HuH-7.5 (cell line): ENCODE measurements at regions not wholly inside any gene's neighbourhood (a gene's known extent, or its start where the extent isn't known, plus 50 kb on each side); places are given as distances from the start of the nearest gene placed in this dataset.
"Not testable (repeated sequence)": the region's sequence is repeated elsewhere in the genome, so short reads cannot be mapped to it uniquely, and the experiment has no call there.

Experiments
- DNase-seq: peaks from one replicate; pipeline ENCODE4 v3.0.0; 2011; ENCODE audit warnings: low spot score

DNA sequence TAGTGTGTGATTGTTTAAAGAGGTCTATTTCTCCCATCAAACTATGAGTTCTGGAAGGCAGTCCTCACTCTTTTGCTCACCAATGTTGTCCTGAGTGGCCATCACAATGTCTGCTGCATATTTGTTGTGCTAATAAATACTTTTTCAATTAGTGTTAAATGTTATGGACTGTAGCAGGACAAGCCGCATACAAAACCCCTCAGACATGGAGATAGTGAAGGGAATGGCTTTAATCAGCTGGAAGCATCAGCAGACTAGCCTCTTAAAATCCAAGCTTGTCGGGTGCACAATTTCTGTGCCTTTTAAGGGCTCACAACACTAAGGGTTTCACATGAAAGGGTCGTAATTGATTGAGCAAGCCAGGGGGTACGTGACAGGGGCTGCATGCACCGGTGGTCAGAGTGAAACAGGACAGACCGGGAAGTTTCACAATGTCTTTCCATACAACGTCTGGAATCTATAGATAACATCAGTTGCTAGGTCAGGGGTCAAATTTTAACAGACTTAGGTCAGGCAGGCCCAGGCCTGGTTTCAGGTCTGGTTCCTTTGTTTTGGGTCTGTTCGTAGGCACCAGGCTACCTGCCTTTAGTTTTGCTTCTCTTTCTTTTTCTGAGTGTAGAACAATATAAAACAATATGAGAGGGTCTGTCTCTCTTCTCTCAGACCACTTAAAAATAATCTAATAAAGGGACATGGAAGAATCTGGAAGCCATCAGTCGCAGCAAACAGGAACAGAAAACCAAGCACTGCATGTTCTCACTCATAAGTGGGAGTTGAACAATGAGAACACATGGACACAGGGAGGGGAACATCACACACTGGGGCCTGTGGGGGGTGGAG lies 327.6 kb upstream of the HTR1E start:
- no peak for DNase-seq

DNA sequence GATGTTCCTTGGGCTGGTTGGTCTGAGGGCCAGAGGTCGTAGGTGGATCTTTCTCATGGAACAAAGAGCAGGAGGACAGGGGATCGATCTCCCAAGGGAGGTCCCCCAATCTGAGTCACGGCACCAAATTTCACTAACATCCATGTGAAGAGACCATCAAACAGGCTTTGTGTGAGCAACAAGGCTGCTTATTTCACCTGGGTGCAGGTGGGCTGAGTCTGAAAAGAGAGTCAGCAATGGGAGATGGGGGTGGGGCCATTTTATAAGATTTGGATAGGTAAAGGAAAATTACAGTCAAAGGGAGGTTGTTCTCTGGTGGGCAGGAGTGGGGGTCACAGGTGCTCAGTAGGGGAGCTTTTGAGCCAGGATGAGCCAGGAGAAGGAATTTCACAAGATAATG lies 334.0 kb upstream of the HTR1E start:
- not testable (repeated sequence) for DNase-seq

DNA sequence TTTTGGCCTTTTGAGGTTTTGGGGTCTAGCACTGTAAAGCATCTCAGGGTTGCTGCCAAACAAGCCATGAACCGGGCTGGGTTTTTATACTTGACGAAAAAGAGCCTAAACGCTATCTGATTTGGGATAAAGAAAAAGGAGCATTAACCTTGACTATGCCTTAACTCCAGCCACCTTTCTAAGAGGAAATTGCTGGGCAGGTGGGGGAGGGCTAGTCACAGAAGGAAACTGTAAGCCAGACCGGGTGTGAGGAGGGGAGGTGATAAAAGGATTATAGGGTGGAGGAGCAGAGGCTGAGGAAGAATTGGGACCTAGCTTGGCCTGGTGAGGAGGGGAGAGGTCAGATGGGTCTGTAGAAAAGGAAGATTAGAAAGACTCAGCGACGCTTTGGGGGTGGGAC lies 335.2 kb upstream of the HTR1E start:
- not testable (repeated sequence) for DNase-seq

DNA sequence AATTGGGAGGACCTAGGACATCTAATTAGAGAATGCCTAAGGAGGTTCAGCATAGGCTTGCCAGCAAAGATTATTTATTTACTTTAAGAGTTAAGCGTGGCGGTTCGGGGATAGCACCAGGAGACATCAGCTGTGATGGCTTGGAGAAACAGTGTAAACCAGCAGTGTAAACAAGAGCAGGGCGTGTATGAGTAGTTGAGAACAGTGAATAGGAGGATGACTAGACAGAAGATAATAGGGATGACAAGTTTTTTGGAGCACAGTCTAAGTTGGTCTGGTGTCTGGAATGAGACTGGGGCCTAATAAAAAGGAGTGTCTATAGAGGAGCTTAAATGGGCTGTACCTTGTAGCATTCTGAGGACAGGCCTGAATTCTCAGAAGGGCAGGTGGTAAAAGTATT lies 338.4 kb upstream of the HTR1E start:
- DNase-seq: not testable (repeated sequence)

DNA sequence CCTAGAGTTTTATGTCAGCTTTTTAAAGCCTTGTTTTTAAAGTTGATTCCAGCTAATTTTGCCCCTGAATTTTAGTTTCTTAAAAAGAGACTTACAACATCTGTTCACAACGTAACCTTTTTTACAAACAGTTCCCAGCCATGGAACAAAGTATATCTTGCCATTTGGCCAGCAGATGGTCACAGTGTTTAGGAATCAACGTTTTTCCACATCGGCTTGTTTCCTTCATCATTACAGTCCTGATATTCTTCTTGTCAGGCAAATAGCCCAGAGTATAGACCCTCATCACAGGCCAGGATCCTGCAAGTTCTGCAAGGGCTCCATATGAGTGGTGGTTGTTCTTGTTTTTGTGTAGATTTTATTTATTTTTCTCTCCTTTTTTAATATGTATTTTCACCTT lies 341.7 kb upstream of the HTR1E start:
- DNase-seq: no peak

DNA sequence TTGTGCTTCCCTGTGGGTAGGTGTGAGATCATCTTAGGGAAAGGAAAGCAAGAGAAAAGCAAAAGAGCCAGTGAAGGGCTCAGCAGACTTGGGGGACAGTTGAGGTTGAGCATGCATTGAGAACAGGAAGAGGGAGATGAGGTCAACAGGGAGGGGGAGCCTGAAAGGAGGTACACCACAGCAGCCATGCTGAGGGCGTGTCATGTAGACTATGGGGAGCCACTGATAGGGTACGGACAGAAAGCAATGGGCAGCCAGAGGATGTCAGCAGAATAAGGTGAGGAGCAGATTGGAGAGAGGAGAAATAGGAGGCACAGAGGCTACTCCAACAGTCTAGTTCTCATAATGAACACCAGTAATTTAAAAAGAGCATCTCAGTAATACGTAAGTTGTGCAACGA lies 351.1 kb upstream of the HTR1E start:
- DNase-seq: no peak

DNA sequence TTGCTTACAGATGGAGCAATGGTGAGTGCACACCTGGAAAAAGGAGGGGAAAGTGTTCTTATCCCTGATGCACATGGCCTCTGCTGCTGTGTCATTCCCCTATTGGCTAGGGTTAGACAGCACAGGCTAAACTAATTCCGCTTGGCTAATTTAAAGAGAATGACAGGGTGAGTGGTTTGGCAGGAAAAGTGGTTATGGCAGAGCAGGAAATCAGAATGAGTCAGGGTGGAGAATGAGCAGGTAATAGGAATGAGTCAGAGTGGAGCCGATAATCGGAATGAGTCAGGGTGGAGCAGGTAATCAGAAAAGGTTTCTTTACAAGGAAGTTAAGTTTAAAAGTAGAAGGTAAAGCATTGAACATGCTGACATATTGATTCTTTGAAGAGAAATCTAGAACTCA lies 355.5 kb upstream of the HTR1E start:
- DNase-seq: no peak

DNA sequence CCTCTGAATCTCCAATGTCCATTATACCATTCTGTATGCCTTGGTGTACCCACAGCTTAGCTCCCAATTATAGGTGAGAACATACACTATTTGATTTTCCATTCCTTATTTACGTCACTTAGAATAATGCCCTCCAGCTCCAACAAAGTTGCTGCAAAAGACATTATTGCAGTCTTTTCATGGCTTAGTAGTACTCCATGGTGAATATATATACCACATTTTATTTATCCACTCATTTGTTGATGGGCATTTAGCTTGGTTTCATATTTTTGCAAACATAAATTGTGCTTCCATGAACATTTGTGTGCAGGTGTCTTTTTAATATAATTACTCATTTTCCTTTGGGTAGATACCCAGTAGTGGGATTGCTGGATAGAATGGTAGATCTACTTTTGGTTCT lies 374.1 kb upstream of the HTR1E start:
- no peak for DNase-seq

DNA sequence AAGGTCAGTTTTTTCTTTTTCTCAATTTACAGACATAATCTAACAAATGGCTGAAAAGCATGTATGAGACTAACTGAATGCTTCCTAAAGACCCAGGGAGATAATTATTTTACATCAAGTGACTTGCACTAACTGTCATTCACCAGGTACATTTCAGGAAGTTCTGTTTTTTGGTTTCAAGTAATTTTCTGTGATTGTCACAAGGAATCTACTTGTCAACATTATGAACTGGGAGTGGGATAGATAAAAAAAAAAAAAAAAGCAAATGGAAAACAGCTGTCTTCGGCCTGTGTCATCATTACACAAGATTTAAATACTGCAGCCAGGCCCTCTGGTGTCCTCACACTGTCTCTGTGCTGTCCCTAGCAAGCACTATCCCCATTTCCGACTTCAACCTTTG lies 379.0 kb upstream of the HTR1E start:
- DNase-seq: no peak

DNA sequence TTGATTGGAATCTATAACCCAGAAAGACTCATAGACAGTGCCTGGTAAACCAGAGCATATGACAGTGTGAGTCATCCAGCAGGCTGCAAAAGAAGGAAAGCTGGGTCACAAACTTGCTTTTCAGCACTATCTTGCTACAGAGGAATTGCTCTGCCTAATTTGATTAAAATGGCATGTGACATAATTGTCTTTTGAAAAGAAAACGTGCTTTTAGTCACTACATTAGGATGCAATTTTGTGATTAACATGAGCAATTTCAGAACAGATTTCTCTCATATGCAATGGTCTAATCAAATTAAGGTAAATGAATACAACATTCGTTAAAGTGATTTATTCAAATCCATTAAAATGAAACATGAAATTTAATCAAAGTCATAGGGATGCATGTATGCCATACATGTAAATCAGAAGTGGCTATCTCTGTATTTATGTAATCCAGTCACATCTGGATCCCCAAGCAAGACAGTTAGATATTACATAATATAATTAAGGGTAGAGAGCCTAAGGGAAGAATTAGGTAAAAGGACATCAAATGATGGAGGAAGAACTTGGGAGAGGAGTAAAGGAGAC lies 400.0 kb upstream of the HTR1E start:
- no peak for DNase-seq

DNA sequence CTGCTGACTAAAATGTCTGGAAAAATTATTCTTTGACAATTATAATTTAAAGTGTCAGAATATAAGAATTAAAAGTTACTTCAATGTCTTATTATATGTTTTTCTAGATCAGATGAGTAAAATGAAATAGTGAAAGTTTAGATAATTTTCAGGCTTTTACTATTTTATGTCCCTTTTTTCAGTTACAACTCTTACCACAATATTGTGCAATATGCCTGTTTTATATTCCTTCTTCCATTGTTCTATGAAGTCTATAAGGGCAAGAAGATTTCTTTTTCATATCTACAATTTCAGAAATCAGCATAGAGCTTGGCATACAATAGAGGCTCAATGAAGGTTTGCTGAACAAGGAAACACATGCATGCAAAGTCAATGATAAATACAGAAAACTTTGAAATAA lies 401.2 kb upstream of the HTR1E start:
- no peak for DNase-seq

DNA sequence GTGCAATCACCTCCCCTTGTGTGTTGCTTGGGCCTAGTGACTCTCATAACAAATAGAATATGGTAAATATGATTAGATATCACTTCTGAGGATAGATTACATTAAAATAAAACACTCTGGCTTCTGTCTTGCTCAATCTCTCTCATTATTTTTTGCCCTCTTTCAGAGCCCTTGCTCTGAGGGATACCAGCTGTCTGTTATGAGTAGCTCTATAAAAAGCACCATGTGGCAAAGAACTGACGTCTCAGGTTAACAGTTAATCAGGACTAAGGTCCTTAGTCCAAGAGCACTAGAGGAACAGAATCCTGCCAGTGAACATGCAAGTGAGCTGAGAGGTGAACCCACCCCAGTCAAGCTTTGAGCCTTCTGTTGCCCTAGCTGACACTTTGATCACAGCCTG lies 402.2 kb upstream of the HTR1E start:
- DNase-seq: no peak

DNA sequence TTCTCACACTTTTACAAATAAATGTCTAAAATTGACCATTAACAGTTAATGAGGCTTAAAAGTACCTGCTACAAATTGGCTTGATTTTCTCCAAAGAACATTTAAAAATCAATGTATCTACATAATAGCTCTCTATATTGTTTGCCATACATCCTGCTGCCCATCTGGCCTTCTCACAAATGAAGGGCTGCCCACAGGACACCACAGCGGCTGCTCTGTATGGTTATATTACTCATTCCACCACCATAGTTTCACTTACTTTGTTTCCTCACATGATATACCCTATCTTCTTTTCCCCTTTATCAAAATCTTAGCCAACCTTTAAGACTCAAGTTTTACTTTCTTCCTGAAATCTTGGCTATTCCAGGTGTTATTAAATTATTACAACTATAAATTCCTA lies 407.7 kb upstream of the HTR1E start:
- DNase-seq: no peak

DNA sequence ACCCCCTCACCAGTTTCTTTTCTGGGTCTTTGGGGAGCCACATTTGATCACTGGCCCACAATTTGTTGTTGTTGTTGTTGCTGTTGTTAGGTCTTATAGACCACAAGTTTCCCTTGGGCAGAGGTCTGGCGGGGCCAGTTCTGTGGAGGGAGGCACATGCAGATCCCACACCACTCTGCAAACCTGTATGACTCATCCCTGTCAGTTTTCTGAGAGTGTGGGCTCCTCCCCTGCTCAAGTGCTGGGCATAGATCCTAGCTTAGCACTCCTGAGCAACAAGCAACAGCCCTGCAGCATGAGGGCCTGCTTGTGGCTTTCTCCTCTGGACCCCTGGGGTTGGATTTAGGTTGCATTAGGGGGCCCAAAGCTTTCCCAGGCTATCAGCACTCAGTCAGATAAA lies 411.1 kb upstream of the HTR1E start:
- no peak for DNase-seq

DNA sequence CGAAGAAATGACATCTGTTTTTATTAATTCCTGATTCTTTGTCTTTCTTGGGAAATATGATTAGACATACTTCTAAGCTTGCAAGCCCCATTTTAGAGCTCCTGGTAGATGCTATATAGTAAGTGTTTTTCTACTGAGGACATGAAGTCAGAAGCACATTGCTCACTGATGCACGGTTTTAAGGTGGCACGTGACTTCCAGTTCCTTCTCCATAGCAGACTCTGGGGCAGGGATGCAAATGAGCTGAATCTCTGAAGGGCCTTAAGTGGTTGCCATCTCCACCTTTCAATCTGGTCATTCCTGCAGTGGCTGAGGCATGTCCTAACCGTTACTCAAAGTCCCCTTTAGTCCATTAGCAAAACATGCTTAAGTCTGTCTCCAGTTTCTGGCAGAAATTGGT lies 421.2 kb upstream of the HTR1E start:
- DNase-seq: no peak

DNA sequence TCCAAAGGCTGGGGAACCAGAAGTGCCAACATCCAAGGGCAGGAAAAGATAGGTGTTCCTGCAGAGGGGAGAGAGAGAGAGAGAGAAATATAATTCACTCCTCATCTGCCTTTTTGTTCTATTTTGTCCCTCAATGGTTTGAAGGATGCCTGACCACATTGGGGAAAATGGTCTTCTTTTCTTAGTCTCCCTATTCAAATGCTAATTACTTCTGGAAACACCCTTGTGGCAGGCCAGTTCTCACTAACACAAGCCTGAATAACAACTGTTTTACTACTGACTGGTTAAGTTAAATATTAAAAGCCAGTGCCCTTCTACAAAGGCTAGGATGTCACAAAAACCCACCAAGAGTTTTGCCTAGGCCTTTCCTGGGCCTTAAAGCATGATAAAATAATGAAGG lies 425.4 kb upstream of the HTR1E start:
- DNase-seq: no peak

DNA sequence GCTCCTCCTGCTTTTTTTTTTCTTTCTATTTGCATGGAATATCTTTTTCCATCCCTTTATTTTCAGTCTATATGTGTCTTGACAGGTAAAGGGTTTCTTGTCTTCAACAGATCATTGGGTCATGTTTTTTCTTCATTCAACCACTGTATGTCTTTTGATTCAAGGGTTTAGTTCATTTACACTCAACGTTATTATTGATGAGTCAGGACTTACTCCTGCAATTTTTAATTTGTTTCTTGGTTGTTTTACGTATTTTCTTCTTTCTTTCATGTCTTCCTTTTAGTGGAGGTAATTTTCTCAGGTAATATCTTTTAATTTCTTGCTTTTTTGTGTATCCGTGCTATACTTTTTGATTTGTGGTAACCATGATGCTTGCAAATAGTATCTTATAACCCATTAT lies 429.1 kb upstream of the HTR1E start:
- no peak for DNase-seq

DNA sequence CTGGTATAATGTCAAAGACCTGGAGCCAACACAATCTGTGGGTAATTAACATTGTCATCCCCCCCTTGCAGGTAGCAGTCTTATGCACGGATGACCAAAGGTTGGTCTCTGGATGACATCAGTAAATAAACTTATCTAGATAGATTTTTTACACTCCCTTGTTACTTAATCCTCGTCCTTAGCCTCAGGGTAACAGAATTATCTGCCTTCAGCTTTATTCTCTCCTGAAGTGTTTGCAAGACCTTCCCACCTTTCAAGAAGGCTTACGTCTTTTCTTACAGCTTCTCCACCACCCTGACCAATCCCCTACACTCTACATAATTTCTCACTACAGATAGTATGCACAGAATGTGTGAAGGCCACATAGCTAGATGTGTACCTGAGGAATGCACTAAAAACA lies 434.8 kb upstream of the HTR1E start:
- no peak for DNase-seq

DNA sequence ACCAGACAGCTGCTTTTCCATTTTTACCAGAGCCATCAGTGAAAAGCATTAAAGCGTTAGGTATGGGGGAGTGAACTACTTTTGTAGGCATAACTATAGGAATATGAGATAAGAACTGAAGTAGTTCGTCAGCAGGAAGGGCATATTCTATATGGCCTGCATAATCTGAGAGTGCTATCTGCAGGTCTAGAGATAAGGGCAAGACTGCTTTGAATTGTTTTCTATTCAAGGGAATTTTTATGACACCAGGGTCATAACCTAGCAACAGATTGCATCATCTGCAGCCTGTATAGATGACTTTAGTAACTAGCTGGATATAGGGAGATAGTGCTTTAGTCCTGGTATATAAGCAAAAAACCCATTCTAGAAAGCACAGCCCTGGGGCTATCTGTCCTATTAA lies 437.3 kb upstream of the HTR1E start:
- DNase-seq: no peak

DNA sequence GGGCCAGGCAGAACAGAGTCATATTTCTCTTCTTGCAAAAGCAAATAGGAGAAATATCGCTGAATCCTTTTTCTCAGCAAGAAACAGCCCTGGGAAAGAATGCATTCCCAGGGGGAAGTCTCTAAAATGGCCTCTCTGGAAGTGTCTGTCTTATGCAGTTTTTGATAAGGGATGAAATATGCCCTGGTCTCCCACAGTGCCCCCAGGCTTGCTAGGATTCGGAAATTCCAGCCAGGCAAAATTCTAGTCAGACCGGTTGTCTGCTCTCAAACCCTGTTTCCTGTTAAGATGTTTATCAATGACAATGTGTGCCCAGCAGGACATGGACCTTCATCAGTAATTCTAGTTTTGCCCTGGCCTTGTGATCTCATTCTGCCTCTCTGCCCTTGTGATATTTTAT lies 448.3 kb upstream of the HTR1E start:
- not testable (repeated sequence) for DNase-seq

DNA sequence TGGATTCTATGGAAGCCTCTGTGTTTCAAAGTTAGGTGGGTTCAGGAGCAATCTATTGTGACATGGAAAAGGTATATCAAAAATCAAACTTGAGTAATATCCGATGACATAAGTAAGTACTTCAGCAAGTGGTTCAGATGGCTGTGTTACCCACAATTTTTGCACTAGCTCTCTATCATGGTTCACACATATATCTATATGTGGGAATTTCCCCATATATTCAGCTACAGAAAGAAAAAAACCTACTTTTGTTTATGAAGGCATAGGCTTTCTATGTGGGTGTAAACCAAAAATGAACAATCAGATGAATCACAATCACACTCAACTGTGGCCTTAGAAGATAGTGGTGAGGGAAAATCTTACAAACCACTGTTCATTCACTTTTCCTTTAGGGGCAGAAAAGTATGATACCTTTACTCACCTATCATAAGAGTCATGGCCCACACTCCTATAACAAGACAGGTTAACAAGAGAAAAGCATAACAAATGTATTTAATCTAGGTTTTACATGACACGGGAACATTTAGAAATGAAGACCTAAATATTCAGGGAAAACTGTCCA lies 449.6 kb upstream of the HTR1E start:
- DNase-seq: no peak

DNA sequence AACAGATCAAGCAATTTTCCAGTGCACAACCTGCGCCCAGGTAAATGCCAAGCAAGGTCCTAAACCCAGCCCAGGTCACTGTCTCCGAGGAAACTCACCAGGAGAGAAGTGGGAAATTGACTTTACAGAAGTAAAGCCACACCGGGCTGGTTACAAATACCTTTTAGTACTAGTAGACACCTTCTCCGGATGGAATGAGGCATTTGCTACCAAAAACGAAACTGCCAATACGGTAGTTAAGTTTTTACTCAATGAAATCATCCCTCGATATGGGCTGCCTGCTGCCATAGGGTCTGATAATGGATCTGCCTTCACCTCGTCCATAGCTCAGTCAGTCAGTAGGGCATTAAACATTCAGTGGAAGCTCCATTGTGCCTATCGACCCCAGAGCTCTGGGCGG lies 459.0 kb upstream of the HTR1E start:
- DNase-seq: not testable (repeated sequence)

DNA sequence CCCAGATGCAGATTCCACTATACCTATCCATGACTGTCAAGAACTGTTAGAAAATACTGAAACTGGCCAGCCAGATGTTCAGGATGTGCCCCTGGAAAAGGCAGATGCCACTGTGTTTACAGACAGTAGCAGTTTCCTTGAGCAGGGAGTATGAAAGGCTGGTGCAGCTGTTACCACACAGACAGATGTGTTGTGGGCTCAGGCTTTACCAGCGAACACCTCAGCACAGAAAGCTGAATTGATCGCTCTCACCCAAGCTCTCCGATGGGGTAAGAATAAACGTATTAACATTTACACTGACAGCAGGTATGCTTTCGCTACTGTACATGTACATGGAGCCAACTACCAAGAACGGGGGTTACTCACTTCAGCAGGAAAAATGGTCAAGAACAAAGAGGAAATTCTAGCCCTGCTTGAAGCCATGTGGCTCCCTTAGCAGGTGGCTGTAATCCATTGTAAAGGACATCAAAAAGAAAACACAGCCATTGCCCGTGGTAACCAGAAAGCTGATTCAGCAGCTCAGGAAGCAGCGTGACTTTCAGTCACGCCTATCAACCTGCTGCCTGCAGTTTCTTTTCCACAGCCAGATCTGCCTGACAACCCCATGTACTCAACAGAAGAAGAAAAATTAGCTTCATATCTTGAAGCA lies 459.7 kb upstream of the HTR1E start:
- no peak for DNase-seq
